ENCODE measurements at regions not wholly inside any gene's neighbourhood (a gene's known extent, or its start where the extent isn't known, plus 50 kb on each side); places are given as distances from the start of the nearest gene placed in this dataset.

DNA sequence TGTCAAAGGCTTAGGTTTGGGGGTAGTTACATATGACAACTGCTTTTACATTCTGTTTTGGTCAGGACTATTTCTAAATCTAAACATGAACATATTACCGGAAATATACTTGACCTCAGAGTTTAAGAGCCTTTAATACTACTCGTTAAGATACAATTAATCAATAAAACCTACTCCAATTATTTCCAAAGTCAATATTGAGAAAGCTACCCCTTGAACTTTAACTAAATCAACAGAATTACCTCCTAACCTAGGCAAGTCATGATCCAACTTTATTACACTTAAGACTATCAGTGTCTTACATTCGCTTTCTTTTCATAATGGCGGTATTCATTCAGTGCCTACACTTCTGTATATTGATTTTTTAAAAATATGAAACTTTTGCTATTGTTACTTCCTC lies 107.7 kb downstream of the RAP2B start:
- DNase-seq, result no peak
- no peaks in the 10 kb centered on the region for H3K9me3 ChIP-seq (replicated peaks in 1 of 3)
- no peaks in the 10 kb centered on the region for H3K27me3 ChIP-seq
- H3K4me1 ChIP-seq (replicated peaks in 1 of 2), result no peaks in the 10 kb centered on the region
- H3K27ac ChIP-seq, result no peak overlapping the region
- no peak overlapping the region for H3K4me3 ChIP-seq
- intact Hi-C loops (cut with DNase I), result no loop called here
- no peak for TF ChIP-seq POLR2A (IDR thresholded peaks at IDR 0.05)
- TF ChIP-seq, protein P1, sequence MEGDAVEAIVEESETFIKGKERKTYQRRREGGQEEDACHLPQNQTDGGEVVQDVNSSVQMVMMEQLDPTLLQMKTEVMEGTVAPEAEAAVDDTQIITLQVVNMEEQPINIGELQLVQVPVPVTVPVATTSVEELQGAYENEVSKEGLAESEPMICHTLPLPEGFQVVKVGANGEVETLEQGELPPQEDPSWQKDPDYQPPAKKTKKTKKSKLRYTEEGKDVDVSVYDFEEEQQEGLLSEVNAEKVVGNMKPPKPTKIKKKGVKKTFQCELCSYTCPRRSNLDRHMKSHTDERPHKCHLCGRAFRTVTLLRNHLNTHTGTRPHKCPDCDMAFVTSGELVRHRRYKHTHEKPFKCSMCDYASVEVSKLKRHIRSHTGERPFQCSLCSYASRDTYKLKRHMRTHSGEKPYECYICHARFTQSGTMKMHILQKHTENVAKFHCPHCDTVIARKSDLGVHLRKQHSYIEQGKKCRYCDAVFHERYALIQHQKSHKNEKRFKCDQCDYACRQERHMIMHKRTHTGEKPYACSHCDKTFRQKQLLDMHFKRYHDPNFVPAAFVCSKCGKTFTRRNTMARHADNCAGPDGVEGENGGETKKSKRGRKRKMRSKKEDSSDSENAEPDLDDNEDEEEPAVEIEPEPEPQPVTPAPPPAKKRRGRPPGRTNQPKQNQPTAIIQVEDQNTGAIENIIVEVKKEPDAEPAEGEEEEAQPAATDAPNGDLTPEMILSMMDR (IDR thresholded peaks at IDR 0.05), result no peak
- WGBS, 4 donors, result 77 to 85% (median 80%) methylated on average over 4 of the region's 4 CpGs
- no peaks in the 10 kb centered on the region for H3K36me3 ChIP-seq (replicated peaks in 1 of 2)

DNA sequence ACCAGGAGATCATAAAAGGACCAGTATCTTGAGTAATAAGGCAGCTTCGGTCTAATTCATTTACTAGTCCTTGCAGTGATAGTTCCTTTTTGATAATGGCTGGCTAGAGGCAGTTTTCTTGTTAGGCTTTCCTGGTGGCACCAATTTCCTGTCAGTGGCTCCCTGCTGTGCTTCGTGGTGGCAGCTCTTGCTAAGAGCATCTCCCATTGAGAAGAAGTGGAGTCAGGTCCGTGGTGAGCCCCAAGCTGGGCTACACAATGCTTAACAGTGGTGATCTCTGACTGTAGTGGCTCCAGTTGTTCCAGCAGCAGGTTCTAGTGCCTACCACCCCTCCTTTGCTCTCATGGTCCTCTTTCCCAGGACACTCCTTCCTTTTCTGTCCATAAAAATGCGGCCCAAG lies 111.2 kb downstream of the RAP2B start:
- intact Hi-C loops (cut with DNase I), result no loop called here
- Histone ChIP-seq H3K4me3 (no peak overlapping the region), H3K9me3 (replicated peaks in 1 of 3) (no peaks in the 10 kb centered on the region), H3K27ac (no peak overlapping the region), H3K36me3 (replicated peaks in 1 of 2) (no peaks in the 10 kb centered on the region), H3K4me1 (replicated peaks in 1 of 2) (no peaks in the 10 kb centered on the region), H3K27me3 (no peaks in the 10 kb centered on the region)
- 63 to 83% (median 79%) methylated on average over 3 to 4 of the region's 4 CpGs for WGBS, 4 donors
- no peak for TF ChIP-seq POLR2A (IDR thresholded peaks at IDR 0.05)
- TF ChIP-seq, protein P1 (IDR thresholded peaks at IDR 0.05), result no peak
- DNase-seq, result no peak

DNA sequence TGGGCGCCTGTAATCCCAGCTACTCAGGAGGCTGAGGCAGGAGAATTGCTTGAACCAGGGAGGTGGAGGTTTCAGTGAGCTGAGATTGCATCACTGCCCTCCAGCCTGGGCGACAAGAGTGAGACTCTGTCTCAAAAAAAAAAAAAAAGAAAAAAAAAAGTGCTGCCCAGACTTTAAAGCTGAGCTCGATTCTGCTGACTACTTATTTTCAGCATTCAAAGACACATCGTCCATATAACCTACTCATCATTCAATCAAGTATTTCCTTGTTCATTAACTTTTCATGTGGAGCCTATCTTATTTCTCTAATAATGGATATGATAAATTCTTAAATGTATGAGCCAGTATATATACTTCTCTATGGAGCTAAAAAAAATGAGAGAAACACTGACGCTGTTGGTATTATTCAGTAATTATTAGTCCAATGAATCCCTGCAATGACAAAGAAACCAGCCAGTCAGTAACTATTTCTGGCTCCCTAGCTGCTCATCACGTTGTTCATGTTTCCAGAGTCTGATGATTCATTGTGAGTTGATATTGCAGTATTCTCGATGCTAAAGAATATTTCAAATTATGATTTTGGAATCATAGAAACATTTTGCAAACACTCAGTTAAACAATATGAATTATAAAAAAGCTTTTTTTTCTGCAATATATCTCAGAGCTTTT lies 111.9 kb downstream of the RAP2B start:
- Histone ChIP-seq H3K4me1 (replicated peaks in 1 of 2) (no peaks in the 10 kb centered on the region), H3K27ac (no peak overlapping the region), H3K36me3 (replicated peaks in 1 of 2) (no peaks in the 10 kb centered on the region), H3K27me3 (no peaks in the 10 kb centered on the region), H3K4me3 (no peak overlapping the region), H3K9me3 (replicated peaks in 1 of 3) (no peaks in the 10 kb centered on the region)
- TF ChIP-seq, protein P1 (IDR thresholded peaks at IDR 0.05), result no peak
- TF ChIP-seq POLR2A (IDR thresholded peaks at IDR 0.05), result no peak
- intact Hi-C loops (cut with DNase I), result no loop called here
- no peak for DNase-seq
- WGBS, 4 donors, result 52 to 59% (median 58%) methylated on average over 6 to 7 of the region's 7 CpGs

DNA sequence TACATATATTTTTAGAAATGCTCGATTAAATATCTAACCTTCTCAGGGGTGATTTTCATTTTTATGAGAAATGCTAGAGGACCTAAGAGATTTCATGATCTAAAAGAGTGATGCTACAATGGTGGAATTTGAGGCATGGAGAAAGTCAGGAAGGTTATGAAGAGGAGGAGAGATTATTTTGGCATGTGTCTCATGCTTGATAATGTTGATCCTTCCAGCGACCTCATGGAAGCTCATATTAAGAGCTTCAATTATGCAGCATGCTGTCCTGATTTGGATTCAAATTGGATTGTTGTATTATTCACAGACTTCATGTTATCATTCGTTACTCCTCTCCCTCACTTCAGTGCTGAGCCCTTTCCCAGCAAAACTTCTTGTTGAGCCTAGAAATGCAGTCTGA lies 112.5 kb downstream of the RAP2B start:
- Histone ChIP-seq H3K27me3 (no peaks in the 10 kb centered on the region), H3K9me3 (replicated peaks in 1 of 3) (no peaks in the 10 kb centered on the region), H3K36me3 (replicated peaks in 1 of 2) (no peaks in the 10 kb centered on the region), H3K4me3 (no peak overlapping the region), H3K27ac (no peak overlapping the region), H3K4me1 (replicated peaks in 1 of 2) (no peaks in the 10 kb centered on the region)
- intact Hi-C loops (cut with DNase I), result no loop called here
- DNase-seq, result no peak
- WGBS, 4 donors, result 40 to 67% (median 55%) methylated on average over 3 of the region's 3 CpGs
- TF ChIP-seq POLR2A (IDR thresholded peaks at IDR 0.05), result no peak
- TF ChIP-seq, protein P1 (IDR thresholded peaks at IDR 0.05), result no peak

Data from adrenal gland (tissue), 9 donors.